AG04450 (cell line): ENCODE measurements at regions not wholly inside any gene's neighbourhood (a gene's known extent, or its start where the extent isn't known, plus 50 kb on each side); places are given as distances from the start of the nearest gene placed in this dataset.

Experiments
- CTCF ChIA-PET: fragments of 300-600, 350-600 bp; formaldehyde crosslinking; extraction: SDS; loops from one replicate; lab custom pipeline; 2022; ENCODE audit warnings: antibody characterized with exemption, inconsistent platforms; lab: Charles Lee
- POLR2A ChIA-PET: fragments of 350-600 bp; formaldehyde crosslinking; extraction: SDS; loops from one replicate; lab custom pipeline; 2021; ENCODE audit warnings: antibody characterized with exemption, inconsistent platforms; lab: Yijun Ruan, JAX
- DNase-seq: peaks from one replicate; pipeline ENCODE4 v3.0.0-alpha.2; 2011; ENCODE audit warnings: low read depth, low spot score
- H3K27ac ChIP-seq: one replicate; pipeline ENCODE4 v1.5.1; 2012; ENCODE audit warnings: low read depth, low read length, control low read depth
- H3K27me3 ChIP-seq: one replicate; pipeline ENCODE4 v1.6.0; 2012; ENCODE audit warnings: low read length; ENCODE audit not compliant: control insufficient read depth, insufficient read depth
- H3K4me3 ChIP-seq: 2 replicates; pipeline ENCODE4 v1.5.1; 2011; ENCODE audit warnings: mild to moderate bottlenecking, low read depth, low read length, control low read depth
- H3K9me3 ChIP-seq: 2 replicates; pipeline ENCODE4 v1.5.1; 2012; ENCODE audit warnings: low read length; ENCODE audit not compliant: control insufficient read depth, insufficient read depth
- CTCF ChIP-seq: IDR thresholded peaks from 2 replicates; pipeline ENCODE4 v1.5.1; 2011; ENCODE audit warnings: low read depth, low read length, control low read depth, inconsistent platforms

- ChIA-PET CTCF (no interaction called here), POLR2A (no interaction called here)
- no peak overlapping the region for H3K27ac ChIP-seq
- no peak for TF ChIP-seq CTCF
- peaks cover 10% of the 10 kb centered on the region for H3K9me3 ChIP-seq
- no peak overlapping the region for H3K4me3 ChIP-seq
- no peaks in the 10 kb centered on the region for H3K27me3 ChIP-seq
- no peak for DNase-seq
Measured at GRCh38 chr3:5645692-5646410, 458.3 kb downstream of the EDEM1 start.

- POLR2A ChIA-PET, result no interaction called here
- Histone ChIP-seq H3K27ac (no peak overlapping the region), H3K27me3 (no peaks in the 10 kb centered on the region), H3K9me3 (peaks cover 10% of the 10 kb centered on the region), H3K4me3 (no peak overlapping the region)
- no peak for TF ChIP-seq CTCF
- no peak for DNase-seq
- CTCF ChIA-PET, result no interaction called here
Measured at GRCh38 chr3:5650303-5650702, 462.8 kb downstream of the EDEM1 start.

- H3K9me3 ChIP-seq, result peaks cover 4% of the 10 kb centered on the region; the same call in 1 of the 2 replicates
- no peak for TF ChIP-seq CTCF
- no peaks in the 10 kb centered on the region for H3K27me3 ChIP-seq
- CTCF ChIA-PET, result no interaction called here
- H3K4me3 ChIP-seq, result no peak overlapping the region
- POLR2A ChIA-PET, result no interaction called here
- DNase-seq, result no peak
- H3K27ac ChIP-seq, result no peak overlapping the region
Measured at GRCh38 chr3:5651351-5651750, 463.8 kb downstream of the EDEM1 start.

GRCh38 chr3:5653426-5654143 is 466.1 kb downstream of the EDEM1 start:
- peaks cover 7% of the 10 kb centered on the region for H3K9me3 ChIP-seq
- DNase-seq, result no peak
- H3K27me3 ChIP-seq, result no peaks in the 10 kb centered on the region
- H3K4me3 ChIP-seq, result no peak overlapping the region
- no peak overlapping the region for H3K27ac ChIP-seq
- no peak for TF ChIP-seq CTCF
- ChIA-PET POLR2A (no interaction called here), CTCF (no interaction called here)

GRCh38 chr3:5657106-5657505 is 469.6 kb downstream of the EDEM1 start:
- ChIA-PET CTCF (no interaction called here), POLR2A (no interaction called here)
- Histone ChIP-seq H3K9me3 (peaks cover 15% of the 10 kb centered on the region; the same call in 1 of the 2 replicates), H3K27me3 (no peaks in the 10 kb centered on the region), H3K4me3 (no peak overlapping the region), H3K27ac (no peak overlapping the region)
- TF ChIP-seq CTCF, result no peak
- no peak for DNase-seq
